Panc1 (cell line): ENCODE measurements at regions not wholly inside any gene's neighbourhood (a gene's known extent, or its start where the extent isn't known, plus 50 kb on each side); places are given as distances from the start of the nearest gene placed in this dataset.

Source experiments
- POLR2AphosphoS5 ChIP-seq: IDR thresholded peaks from 2 replicates; pipeline ENCODE4 v1.6.1; 2012; ENCODE audit warnings: mild to moderate bottlenecking, low read depth, low read length, moderate library complexity
- TF ChIP-seq, protein P1 (sequence below): fragments of 450-650 bp; IDR thresholded peaks from 2 replicates; pipeline ENCODE4 v1.5.1; 2017; ENCODE audit warnings: mild to moderate bottlenecking

DNA sequence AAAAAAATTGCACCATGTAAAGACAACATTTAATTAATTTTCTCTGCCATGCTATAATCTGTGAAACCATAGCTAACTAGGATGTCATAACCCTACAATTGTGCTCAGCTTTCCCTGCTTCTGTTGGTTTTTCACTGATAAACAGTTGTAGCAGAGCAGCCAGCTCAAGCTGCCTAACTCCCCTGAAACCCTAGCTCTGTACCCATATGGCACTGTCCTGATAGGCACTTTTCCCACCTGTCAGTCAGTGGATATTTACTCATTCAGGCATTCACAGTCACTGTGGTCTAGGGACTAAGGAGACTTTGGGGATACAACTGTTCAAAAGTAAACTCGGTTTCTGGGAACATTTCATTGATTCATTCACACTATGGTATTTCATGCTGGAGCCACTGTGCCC lies 407.0 kb downstream of the DSEL start:
- TF ChIP-seq, protein P1, sequence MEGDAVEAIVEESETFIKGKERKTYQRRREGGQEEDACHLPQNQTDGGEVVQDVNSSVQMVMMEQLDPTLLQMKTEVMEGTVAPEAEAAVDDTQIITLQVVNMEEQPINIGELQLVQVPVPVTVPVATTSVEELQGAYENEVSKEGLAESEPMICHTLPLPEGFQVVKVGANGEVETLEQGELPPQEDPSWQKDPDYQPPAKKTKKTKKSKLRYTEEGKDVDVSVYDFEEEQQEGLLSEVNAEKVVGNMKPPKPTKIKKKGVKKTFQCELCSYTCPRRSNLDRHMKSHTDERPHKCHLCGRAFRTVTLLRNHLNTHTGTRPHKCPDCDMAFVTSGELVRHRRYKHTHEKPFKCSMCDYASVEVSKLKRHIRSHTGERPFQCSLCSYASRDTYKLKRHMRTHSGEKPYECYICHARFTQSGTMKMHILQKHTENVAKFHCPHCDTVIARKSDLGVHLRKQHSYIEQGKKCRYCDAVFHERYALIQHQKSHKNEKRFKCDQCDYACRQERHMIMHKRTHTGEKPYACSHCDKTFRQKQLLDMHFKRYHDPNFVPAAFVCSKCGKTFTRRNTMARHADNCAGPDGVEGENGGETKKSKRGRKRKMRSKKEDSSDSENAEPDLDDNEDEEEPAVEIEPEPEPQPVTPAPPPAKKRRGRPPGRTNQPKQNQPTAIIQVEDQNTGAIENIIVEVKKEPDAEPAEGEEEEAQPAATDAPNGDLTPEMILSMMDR = no peak
- no peak for TF ChIP-seq POLR2AphosphoS5
